Hematopoietic multipotent progenitor cell treated with erythropoietin and hydrocortisone succinate and interleukin-3 and kit ligand, for 17 days (in vitro differentiated cells): ENCODE measurements at regions not wholly inside any gene's neighbourhood (a gene's known extent, or its start where the extent isn't known, plus 50 kb on each side); places are given as distances from the start of the nearest gene placed in this dataset.
"Not testable (repeated sequence)": the region's sequence is repeated elsewhere in the genome, so short reads cannot be mapped to it uniquely, and the experiment has no call there.

ENCODE experiments used
- DNase-seq: peaks from one replicate; pipeline ENCODE4 v3.0.0-alpha.2; 2015; ENCODE audit warnings: low spot score

DNA sequence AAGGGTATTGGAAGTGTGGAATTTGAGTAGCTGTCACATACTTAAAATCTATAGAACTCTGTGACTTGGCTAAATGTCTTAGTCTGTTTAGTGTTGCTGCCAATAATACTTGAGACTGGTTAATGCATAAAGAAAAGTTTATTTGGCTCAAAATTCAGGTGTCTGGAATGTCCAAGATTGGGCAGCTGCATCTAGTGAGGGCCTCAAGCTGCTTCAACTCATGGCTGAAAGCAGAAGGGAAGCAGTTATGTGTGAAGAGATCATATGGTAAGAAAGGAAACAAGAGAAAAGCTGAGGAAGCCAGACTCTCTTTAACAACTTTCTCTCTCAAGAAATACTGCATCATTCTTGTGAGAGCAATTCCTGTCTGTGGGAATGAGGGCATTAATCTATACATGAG lies 1043.3 kb upstream of the CDH6 start:
- no peak for DNase-seq

DNA sequence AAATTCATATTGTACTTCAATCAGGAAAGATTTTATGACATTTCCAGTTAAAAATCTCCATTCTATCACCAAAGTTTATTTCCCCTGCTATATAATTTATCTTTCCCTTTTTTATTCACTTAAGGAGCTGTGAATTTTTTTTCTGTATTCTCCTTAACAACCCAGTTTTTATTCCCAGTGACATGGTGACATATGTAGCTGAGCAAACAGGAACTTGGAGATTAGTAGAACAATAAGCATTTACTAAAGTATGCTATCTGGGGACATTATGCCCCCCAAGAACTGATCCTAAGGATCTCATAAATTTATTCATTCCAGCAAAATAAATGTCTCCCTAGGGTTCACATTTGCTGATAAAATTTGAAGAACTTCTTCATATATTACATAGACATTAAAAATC lies 1044.0 kb upstream of the CDH6 start:
- no peak for DNase-seq

DNA sequence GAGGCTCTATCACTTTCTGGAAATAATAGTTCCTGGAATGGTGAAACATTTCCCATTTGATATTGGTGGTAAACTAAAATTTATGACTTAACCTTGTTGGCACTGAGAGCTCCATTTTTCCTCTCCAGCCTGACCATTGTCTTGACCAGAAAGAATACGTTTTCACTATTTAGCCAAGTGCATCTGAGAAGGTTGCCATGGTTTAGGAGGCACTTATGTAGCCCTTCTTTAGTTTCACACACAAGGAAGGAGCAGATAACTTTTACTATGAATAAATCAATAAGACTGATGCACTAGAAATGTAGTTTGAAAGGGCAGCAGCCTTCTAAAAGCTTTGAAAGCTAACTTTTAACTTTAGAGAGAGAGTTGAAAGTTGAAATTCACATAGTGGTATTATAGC lies 1045.5 kb upstream of the CDH6 start:
- DNase-seq, result no peak

DNA sequence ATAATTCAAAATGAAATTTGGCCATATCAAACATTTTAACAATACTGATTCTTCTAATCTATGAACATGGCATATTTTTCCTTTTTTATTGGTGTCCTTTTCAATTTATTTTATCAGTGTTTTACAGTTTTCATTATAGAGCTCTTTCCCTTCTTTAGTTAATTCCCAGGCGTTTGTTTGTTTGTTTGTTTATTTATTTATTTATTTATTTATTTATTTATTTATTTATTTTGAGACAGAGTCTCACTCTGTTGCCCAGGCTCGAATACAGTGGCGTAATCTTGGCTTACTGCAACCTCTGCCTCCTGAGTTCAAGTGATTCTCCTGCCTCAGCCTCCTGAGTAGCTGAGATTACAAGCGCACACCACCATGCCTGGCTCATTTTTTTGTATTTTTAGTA lies 1049.4 kb upstream of the CDH6 start:
- not testable (repeated sequence) for DNase-seq

DNA sequence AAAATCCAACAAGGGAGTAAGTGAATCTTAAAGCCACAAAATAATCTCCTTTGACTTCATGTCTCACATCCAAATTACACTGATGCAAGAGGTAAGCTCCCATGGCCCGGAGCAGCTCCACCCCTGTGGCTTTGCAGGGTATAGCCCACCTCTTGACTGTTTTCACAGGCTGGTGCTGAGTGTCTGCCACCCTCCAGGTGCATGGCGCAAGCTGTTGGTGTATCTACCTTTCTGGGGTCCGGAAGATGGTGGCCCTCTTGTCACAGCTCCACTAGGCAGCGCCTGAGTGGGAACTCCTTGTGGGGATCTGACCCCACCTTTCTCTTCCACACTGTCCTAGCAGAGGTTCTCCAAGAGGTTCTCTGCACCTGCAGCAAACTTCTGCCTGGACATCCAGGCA lies 1051.1 kb upstream of the CDH6 start:
- DNase-seq, result no peak

DNA sequence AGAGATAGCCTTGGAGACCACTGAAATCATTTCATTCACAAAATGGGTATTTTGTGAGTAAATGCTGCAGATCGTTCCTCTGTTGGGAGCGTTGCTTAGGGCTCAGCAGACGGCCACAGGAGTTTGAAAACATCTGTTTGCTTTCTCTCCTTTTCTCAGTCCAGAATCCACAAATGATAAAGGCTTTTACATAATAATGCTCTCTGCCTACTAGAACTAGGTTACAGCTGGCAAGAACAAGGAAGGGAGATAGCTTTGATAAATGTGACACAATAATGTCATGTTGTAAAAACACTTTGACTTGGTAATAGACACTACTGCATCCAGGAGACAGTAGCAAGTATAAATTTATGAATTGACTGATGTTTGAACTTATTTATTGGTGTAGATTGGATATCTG lies 1072.4 kb upstream of the CDH6 start:
- no peak for DNase-seq

DNA sequence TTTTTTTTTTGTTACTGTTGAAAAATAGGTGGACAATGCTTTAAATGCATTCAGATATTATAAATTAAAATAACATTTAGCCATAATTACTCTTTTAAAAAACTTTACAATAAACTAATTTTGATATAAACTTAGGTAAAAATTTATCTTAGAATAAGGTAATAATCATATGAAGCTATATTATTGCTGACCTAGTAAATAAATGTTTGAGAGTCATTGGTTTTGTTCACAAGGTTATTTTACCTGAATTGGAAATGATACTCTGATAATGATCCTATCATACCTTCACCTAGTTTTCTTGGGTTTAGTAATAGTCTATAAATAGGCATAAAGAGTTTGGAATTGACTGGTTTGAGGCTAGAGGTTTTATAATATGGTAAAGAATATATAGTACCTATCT lies 1076.4 kb upstream of the CDH6 start:
- no peak for DNase-seq

DNA sequence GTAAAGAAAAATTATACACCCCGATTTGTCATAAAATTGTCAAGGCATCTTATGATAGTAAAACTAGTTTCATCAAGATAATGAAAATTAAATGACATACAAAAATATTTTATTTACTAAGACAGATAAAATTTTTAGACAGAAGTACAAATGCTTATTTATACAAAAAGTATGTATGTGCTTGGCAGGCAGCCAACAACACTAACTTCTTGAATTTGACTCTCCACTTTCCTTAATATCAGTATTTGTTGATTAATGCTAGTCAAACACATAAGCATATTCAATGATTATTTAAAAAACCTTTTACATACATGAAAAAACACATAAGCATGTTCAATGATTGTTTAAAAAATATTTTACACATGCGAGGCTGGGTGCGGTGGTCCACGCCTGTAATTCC lies 1079.9 kb upstream of the CDH6 start:
- DNase-seq, result no peak

DNA sequence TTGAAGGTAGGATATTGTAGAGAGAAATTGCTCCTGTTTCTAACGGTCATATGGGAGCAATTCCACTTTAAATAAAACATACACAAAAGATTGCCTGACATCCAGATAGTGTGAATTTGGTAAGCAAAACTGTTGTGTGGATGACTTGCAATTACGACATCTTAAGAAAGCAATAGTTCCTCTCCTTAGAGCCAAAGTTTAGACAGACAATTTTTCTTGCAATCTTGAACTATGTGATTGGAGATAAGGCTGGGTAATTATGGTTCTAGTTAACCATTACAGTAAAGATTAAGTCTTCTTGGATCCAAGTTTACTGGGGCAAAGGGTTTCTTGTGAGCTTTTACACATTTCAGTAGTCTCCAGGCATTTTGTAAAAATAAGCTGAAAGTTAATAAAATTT lies 1080.6 kb upstream of the CDH6 start:
- DNase-seq, result no peak

DNA sequence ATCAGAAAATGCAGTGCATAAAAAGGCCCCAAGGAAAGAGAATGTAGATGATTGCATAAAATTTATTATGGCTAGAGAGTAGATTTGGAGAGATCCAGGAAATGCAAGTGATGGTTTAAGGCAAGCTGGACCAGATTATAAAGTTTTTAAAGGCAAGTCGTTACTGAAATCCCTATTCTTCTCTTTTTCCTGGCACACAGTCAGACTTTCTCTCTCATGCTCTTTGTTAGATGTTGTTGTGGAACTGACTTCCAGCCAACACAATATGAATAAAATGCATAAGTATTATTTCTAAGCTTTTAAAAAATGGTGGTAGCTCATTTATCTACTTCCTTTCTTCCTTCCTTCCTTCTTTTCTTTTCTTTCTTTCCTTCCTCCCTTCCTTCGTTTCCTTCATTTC lies 1085.4 kb upstream of the CDH6 start:
- DNase-seq, result no peak

DNA sequence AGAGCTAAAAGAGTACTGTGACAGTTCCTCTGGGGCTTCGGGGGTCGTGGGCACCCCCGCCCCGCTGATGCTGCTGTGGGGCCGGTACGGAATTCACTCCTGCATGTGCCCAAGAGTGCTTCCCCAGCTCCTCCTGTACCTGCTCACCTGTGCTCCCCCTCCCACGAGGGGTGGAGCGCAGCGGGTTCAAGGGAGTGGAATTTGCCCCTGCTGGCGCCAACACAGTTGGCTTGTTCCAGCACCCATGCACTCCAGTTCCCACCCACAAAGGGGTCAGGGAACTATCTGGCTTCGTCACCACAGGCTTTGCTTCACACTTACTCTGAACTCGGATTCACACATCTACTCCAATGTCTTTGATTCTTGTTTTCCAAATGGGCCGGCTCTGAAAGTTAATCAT lies 1086.9 kb upstream of the CDH6 start:
- no peak for DNase-seq

DNA sequence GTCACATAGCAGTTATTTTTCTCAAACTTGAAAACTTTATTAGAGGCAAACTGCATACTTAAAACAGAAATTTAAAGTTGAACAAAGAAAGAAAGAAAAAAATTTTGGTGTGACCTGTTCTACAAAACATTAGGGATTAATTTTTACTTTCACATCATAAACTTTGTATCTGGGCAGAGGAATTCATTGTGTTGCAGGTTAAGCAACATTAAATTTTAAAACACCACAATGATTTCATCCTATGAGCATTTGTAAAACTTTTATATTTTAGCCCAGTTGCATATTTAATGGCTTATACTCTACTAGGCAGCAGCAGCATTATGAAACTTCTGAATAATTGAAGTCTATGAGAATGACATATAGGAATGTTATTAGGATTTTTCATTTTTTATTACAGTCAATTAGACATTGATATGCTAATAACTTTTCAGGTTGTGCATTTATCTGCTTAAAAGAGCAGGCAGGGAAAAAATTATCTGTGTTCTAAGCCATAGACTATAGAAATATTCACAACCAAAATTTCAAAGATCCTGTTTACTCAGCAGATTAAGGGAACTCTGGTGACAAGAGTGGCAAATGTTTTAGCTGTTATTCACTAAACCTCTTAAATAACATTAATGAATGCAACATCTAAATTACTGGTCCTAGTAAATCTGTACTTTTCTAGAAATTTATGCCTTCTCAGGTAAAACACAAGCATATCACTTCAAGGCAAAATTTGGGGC lies 1088.5 kb upstream of the CDH6 start:
- no peak for DNase-seq

DNA sequence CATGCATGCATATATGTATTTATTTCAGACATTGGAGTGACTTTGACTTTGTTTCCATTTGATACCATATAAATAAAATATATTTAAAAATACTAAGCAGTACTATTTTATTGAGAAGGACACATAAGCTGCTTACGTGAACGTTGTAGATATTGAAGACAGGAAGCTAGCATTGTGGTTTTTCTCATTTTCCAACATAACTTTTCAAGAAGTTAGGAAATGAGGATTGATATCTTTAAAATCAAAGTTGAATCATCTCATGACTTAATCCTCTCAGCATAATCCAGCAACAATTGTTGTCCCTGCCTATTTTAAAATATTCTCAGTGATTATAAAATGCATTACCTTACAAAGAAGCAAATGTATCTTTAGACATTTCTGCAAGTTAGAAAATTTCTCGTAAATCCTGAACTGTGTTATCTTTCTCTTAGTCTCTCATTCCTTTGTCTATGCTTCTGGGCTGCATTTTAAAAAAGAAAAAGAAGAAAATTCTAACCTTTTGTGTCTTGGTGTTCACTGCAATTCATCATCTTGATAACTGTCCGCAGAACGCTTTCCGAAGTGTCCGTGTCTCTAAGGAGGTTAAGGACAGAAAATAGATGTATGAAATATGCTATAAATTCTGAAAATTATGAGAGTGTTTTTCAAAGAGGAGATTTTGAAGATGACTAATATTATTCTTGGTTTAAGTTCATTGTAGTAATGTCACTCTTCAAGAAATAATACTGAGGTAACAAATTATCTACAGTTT lies 1089.9 kb upstream of the CDH6 start:
- no peak for DNase-seq

DNA sequence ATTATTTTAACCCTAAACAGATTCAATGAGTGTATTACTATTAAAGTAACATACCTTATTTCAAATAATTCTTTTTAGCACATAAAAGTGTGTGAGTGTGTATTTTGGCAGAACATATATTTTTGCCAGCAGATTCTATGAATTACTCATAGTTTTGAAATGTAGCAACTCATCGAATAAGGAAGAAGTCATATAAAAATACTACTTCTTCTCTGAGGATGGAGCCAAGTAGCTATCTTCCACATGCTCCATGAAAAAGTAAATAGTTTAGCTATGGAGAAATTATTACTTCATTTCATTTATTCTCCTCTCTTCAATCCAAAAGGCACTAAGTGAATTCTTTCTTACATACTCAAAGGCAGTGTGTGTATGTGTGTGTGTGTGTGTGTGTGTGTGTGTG lies 1090.4 kb upstream of the CDH6 start:
- no peak for DNase-seq

DNA sequence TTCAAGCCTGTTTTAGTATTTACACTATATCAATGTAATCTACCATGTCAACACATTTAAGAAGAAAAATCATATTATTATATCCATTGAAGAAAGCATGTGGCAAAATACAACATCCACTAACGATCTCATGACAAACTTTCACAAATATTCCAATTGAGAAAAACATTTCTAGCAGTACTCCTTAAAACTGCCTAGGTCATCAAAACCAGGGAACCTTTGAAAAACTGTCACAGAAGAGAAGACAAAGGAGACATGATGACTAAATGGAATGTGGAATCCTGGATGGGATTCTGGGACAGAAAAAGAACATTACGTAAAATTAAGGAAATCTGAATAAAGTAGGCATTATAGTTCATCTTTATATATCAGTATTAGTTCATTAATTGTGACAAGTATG lies 1091.3 kb upstream of the CDH6 start:
- no peak for DNase-seq

DNA sequence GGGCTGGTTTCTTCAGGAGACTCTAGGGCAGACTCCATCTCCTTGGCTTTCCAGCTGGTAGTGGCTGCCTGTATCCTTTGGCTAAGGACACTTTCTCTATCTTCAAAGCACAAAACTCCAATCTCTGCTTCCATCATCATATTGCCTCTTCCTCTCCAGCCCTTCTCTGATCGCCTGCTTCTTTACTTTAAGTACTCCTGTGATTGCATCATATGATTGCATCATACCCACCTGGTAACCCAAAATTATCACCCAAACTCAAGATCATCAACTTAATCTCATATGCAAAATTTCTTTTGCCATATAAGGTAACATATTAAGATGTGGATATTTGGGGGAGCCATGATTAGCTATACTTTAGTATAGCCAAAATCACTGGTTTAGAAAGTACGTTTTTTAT lies 1092.6 kb upstream of the CDH6 start:
- no peak for DNase-seq

DNA sequence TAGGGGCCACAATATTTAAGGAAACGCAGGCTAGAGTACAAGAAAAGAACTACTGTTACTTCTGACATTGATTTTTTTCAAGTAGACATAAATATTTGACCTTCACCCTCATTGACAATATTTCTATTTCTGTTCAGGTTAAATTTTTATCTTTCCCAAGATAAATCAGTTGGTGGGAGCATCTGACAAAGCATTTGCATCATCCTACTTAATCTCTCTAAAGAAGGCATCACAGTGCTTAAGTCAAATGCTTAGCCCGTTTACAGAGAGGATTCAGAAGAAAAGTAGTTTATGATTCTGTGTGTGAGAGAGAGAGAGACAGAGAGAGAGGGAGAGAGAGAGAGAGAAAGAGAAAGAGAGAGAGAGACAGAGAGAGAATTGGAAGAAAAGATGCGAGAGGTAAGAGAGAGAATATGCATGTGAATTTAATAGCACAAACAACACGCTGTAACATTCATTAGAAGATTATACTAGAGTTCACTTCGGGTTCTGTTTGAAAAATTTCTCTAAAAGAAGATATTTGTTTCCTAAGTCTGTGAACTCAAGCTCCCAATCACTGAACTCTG lies 1093.3 kb upstream of the CDH6 start:
- no peak for DNase-seq

DNA sequence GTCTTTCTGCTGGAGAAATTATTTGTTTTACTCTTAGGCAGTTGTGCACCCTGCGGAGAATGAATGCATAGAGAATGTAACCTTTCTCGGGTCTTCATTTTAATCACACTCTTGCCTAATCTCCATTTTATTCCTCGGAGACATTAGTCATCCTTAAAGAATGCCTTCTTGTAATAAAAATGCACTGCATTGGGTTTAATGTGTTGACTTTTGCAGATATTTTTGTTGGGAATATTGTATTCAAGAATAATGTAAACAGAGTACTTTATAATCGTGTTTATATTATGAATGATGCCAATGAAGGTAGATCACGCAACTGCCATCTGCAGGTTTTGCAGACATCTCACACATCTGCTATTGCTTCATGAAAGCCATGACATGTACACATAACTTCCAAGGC lies 1093.9 kb upstream of the CDH6 start:
- DNase-seq, result no peak

DNA sequence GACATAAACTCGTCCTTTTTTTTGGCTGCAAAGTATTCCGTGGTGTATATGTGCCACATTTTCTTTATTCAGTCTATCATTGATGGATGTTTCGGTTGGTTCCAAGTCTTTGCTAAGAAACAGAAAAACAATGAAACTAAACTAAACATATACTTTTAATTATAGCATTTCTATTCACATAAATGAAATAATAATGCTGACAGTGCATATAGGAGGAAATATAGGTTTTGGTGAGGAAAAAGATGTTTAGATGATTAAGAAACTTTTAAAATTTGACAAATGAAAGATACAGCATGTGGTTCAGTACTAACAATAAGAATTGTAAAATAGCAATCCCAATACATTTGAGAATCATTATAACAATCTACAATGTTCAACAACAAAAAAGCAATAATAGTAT lies 1094.5 kb upstream of the CDH6 start:
- DNase-seq, result no peak

DNA sequence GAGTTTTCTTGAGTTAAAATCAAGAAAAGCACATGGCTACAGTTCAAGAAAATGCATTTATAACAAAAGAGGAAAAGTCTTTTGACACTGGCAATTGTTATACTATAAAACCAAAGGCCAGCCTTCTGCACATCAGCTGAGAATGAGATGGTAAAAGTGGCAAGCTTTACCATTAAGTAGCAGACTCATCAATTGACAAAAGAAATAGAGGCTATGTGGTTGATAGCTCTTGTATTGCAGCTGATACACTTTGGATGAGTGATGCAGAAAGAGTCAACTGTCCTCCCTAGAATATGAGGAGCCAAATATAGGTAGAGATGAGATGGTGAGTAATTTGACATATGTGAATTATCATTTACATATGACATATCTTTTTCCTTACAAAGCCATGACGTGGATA lies 1100.9 kb upstream of the CDH6 start:
- no peak for DNase-seq

DNA sequence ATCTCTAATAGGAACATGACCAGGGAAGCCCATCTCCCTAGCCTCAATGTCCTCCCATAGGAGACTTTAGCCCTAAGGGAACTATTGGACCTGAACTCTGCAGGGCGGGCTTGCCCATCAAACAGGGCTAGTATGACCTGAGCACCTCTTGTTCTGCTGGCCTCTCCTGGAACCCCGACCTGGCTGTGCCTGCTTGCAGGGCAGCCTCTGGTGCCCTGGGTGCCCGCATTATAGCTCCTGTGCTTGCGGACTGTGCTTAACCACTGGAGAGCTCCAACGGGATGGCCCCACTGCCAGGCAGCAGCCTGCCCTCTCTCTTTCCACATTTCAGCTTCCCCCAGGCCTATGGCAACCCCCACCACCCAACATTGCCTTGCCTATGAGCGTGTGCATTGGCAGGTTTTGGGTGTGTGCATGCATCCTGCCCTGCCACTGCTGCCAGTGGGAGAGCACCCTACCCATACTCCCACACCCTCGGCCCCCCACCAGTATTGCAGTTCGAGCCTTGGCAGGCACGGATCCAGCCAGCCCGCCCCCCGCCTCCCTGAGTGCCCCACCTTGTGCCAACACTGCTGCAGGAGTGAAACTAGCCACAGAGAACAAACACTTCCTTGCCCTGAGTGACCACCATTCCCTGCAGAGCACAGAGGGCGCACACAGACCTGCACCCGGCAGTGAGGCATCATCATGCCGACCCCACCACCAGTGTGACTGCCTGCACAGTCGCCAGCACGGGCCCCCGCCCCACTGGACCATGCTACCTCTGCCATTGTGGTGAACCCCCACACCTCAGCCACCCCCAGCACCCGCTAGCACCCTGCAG lies 1123.8 kb upstream of the CDH6 start:
- no peak for DNase-seq

DNA sequence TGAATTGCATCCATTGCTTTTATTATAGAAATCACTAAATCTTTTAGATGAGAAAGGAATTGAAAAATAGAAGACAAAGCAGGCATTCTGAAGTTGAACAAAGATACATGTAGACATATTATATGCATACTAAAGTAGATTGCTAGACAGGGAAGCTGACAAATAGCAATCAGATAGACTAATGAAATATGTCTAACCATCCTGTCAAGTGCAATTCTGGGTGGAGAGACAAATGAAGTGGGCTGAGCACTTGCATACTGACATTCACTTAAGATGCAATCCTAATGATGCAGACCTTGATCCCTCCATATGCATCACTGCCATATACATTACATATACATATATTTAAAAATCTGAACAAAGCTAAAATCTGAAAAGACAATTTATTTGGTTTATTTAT lies 1130.0 kb upstream of the CDH6 start:
- DNase-seq, result no peak

DNA sequence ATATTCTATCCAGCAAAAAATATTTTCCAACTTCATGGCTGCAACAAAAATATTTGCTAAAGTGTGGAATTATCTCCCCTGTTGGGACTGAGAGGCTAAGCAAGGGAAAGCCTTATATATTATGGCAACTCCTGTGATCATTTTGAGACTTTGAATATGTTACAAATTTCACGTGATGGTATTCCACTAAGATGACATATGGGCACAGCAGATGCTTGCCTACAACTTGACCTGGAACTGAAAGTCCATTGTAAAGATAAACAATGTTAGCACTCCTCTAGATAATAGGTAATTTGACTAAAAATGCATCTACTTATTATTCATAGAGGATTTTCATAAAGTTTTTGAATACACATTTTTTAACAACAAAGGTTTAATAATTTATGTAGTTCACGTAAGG lies 1141.5 kb upstream of the CDH6 start:
- DNase-seq, result no peak
